Nephron (organoid): ENCODE measurements at regions not wholly inside any gene's neighbourhood (a gene's known extent, or its start where the extent isn't known, plus 50 kb on each side); places are given as distances from the start of the nearest gene placed in this dataset.
"Not testable (repeated sequence)": the region's sequence is repeated elsewhere in the genome, so short reads cannot be mapped to it uniquely, and the experiment has no call there.

Experiments used
- H3K27ac Mint-ChIP-seq, 3 experiments: 2 replicates each; pipeline ENCODE4 v1.8.0; 2020; ENCODE audit warnings: mixed read lengths in 3 of 3, mild to moderate bottlenecking in 2 of 3, moderate library complexity in 1 of 3
- H3K27me3 Mint-ChIP-seq: 2 replicates; pipeline ENCODE4 v1.8.0; 2021; ENCODE audit warnings: low read depth, mild to moderate bottlenecking, moderate library complexity, mixed read lengths
- H3K36me3 Mint-ChIP-seq: 2 replicates; pipeline ENCODE4 v1.8.0; 2020; ENCODE audit warnings: low read depth, mixed read lengths
- H3K4me1 Mint-ChIP-seq: 2 replicates; pipeline ENCODE4 v1.8.0; 2020; ENCODE audit warnings: mixed read lengths
- H3K4me3 Mint-ChIP-seq, 3 experiments: 2 replicates each; pipeline ENCODE4 v1.8.0; 2020; ENCODE audit warnings: mild to moderate bottlenecking in 3 of 3, mixed read lengths in 3 of 3, moderate library complexity in 2 of 3
- H3K9me3 Mint-ChIP-seq: 2 replicates; pipeline ENCODE4 v1.8.0; 2020; ENCODE audit warnings: mixed read lengths

GRCh38 chr16:33913601-33914000 lies 454.2 kb downstream of the TP53TG3F start:
- not testable (repeated sequence) for H3K4me3 Mint-ChIP-seq, H3K27ac Mint-ChIP-seq, H3K4me1 Mint-ChIP-seq, H3K27me3 Mint-ChIP-seq, H3K36me3 Mint-ChIP-seq, H3K9me3 Mint-ChIP-seq

GRCh38 chr16:33920761-33921545 lies 461.5 kb downstream of the TP53TG3F start:
- not testable (repeated sequence) for H3K27ac Mint-ChIP-seq

GRCh38 chr16:33922914-33923313 lies 463.5 kb downstream of the TP53TG3F start:
- H3K27ac Mint-ChIP-seq, H3K9me3 Mint-ChIP-seq, H3K4me1 Mint-ChIP-seq, H3K4me3 Mint-ChIP-seq, H3K27me3 Mint-ChIP-seq, H3K36me3 Mint-ChIP-seq: not testable (repeated sequence)

More at GRCh38 chr16:33920761-33921545, 461.5 kb downstream of the TP53TG3F start:
- not testable (repeated sequence) for H3K4me3 Mint-ChIP-seq, H3K9me3 Mint-ChIP-seq, H3K4me1 Mint-ChIP-seq, H3K27me3 Mint-ChIP-seq, H3K36me3 Mint-ChIP-seq

DNA sequence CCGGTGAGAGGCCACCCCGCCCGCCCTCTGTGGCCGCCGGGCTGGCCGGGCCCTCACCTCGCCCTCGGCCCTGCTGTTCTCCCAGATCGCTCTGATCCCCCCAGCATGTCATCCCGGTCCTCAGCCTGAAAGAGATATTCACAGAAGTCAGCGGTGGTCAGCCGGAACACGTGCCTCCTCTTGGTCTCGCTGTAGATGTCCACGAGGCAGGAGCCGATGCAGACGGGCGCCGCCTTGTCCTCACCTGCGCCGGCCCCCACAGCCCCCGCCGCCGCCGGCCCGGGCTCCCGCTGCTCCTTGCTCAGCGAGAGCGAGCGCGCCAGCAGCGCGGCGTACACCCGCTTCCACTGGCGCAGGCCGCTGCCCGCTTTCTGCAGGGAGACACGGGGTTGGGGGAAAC lies 468.6 kb downstream of the TP53TG3F start:
- not testable (repeated sequence) for H3K9me3 Mint-ChIP-seq, H3K36me3 Mint-ChIP-seq, H3K27ac Mint-ChIP-seq, H3K27me3 Mint-ChIP-seq, H3K4me3 Mint-ChIP-seq, H3K4me1 Mint-ChIP-seq

DNA sequence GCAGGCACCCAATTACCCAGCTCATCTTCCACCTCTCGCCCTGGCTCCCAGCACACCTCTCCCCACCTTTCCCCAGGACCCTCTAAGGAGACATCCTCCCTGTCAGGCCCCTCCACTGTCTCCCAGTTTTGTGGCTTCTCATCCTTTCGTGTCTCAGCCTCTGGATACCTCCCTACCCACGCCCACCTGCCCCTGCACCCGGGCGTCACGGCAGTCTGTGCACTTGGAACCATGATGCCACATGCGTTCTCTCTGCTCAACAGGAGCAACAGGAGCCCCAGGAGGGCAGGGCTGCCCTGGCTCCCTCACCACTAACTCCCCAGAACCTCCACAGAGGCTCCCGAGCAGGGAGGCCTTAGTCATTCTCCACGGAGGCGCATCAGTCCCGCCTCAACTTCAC lies 472.8 kb downstream of the TP53TG3F start:
- not testable (repeated sequence) for H3K27ac Mint-ChIP-seq, H3K4me1 Mint-ChIP-seq, H3K9me3 Mint-ChIP-seq, H3K36me3 Mint-ChIP-seq, H3K27me3 Mint-ChIP-seq, H3K4me3 Mint-ChIP-seq

- not testable (repeated sequence) for H3K27me3 Mint-ChIP-seq, H3K4me3 Mint-ChIP-seq
Observed at GRCh38 chr16:33933039-33933438, 473.6 kb downstream of the TP53TG3F start.

DNA sequence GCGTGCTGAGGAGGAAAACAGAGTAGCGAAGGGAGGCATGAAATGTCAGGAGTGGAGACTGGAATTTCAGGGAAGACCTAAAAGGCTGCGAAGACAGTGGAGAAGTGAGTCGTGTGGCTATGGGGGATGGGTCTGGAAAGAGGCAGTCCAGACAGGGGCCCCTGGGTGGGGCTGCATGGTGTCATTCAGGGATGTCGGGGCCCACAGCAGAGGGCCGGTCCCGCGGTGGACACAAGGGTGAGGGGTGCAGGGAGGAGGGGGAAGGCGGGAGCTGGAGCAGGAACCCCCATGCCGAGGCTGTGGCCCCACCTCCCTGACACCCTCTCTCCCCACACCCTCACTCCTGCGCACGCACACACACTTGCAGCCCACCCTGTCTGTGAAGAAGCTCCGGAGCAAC lies 476.4 kb downstream of the TP53TG3F start:
- H3K9me3 Mint-ChIP-seq, H3K27me3 Mint-ChIP-seq, H3K27ac Mint-ChIP-seq, H3K4me1 Mint-ChIP-seq, H3K4me3 Mint-ChIP-seq, H3K36me3 Mint-ChIP-seq: not testable (repeated sequence)

More at GRCh38 chr16:33933039-33933438, 473.6 kb downstream of the TP53TG3F start:
- not testable (repeated sequence) for H3K9me3 Mint-ChIP-seq, H3K36me3 Mint-ChIP-seq, H3K27ac Mint-ChIP-seq, H3K4me1 Mint-ChIP-seq

DNA sequence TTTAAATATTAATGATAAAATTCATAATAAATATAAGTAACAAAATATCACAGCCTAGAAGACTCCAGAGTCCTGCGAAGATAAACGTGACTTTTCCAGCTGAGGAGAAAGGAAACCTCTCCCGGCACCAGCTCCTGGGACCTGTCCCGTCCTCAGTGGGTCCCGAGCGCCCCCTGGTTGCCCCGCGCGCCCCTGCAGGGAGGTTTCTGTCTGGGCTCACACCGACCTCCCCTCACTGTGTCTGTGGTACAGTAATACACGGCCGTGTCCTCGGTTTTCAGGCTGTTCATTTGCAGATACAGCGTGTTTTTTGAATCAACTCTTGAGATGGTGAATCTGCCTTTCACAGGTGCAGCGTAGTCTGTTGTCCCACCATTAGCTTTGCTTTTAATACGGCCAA lies 478.7 kb downstream of the TP53TG3F start:
- not testable (repeated sequence) for H3K27ac Mint-ChIP-seq, H3K9me3 Mint-ChIP-seq, H3K4me3 Mint-ChIP-seq, H3K4me1 Mint-ChIP-seq, H3K36me3 Mint-ChIP-seq, H3K27me3 Mint-ChIP-seq

GRCh38 chr16:33961536-33961935 lies 502.1 kb downstream of the TP53TG3F start:
- H3K27me3 Mint-ChIP-seq, H3K4me1 Mint-ChIP-seq, H3K9me3 Mint-ChIP-seq, H3K27ac Mint-ChIP-seq, H3K36me3 Mint-ChIP-seq, H3K4me3 Mint-ChIP-seq: not testable (repeated sequence)

DNA sequence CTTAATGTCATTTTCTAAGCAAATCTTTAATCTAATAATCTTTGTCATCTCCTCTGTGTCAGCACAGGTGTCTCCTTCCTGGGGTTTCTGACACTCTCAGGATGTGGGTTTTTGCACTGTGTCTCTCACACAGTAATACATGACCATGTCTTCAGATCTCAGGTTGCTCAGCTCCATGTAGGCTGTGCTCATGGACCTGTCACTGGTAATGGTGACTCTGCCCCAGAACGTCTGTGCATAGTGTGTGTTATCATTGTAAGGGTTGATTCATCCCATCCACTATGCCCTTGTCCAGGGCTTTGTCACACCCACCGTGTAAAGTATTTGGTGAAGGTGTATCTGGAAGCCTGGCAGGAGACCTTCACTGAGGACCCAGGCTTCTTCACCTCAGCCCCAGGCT lies 506.1 kb downstream of the TP53TG3F start:
- H3K27ac Mint-ChIP-seq, H3K4me1 Mint-ChIP-seq, H3K27me3 Mint-ChIP-seq, H3K4me3 Mint-ChIP-seq, H3K36me3 Mint-ChIP-seq, H3K9me3 Mint-ChIP-seq: not testable (repeated sequence)

GRCh38 chr16:33966855-33967254 lies 507.4 kb downstream of the TP53TG3F start:
- not testable (repeated sequence) for H3K4me3 Mint-ChIP-seq, H3K9me3 Mint-ChIP-seq, H3K27me3 Mint-ChIP-seq, H3K4me1 Mint-ChIP-seq, H3K36me3 Mint-ChIP-seq, H3K27ac Mint-ChIP-seq

GRCh38 chr16:33974557-33974956 lies 515.1 kb downstream of the TP53TG3F start:
- H3K36me3 Mint-ChIP-seq, H3K4me1 Mint-ChIP-seq, H3K4me3 Mint-ChIP-seq, H3K27ac Mint-ChIP-seq, H3K27me3 Mint-ChIP-seq, H3K9me3 Mint-ChIP-seq: not testable (repeated sequence)

GRCh38 chr16:33975744-33976143 lies 516.3 kb downstream of the TP53TG3F start:
- not testable (repeated sequence) for H3K27ac Mint-ChIP-seq, H3K36me3 Mint-ChIP-seq, H3K9me3 Mint-ChIP-seq, H3K27me3 Mint-ChIP-seq, H3K4me3 Mint-ChIP-seq, H3K4me1 Mint-ChIP-seq

DNA sequence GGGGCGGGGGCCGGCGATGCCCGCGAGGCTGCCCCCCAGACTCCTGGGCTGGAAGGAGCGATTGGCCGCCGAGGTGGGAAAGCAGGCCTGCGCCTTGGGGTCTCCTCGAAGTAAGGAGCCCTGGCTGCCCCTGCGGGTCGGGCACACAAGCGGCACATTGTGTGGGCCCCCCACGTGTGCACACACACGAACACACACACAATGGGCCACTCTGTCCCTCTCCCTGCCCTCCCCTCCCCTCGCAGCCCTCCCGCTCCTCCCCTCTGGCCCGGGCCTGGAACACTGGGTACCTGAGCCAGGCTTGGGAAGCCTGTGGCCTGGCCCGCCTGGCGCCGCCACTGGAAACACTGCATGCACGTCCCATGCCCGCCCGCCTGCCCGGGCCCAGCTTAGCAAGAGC lies 517.1 kb downstream of the TP53TG3F start:
- H3K4me3 Mint-ChIP-seq, H3K36me3 Mint-ChIP-seq, H3K9me3 Mint-ChIP-seq, H3K27ac Mint-ChIP-seq, H3K27me3 Mint-ChIP-seq, H3K4me1 Mint-ChIP-seq: not testable (repeated sequence)

GRCh38 chr16:33978784-33979183 lies 519.4 kb downstream of the TP53TG3F start:
- not testable (repeated sequence) for H3K4me1 Mint-ChIP-seq, H3K27ac Mint-ChIP-seq, H3K27me3 Mint-ChIP-seq, H3K4me3 Mint-ChIP-seq, H3K36me3 Mint-ChIP-seq, H3K9me3 Mint-ChIP-seq

- not testable (repeated sequence) for H3K36me3 Mint-ChIP-seq, H3K4me3 Mint-ChIP-seq
Observed at GRCh38 chr16:33979613-33980012, 520.2 kb downstream of the TP53TG3F start.

More at GRCh38 chr16:33979613-33980012, 520.2 kb downstream of the TP53TG3F start:
- not testable (repeated sequence) for H3K27ac Mint-ChIP-seq, H3K27me3 Mint-ChIP-seq, H3K4me1 Mint-ChIP-seq, H3K9me3 Mint-ChIP-seq
